Suprapubic skin (tissue), 4 donors: ENCODE measurements at regions not wholly inside any gene's neighbourhood (a gene's known extent, or its start where the extent isn't known, plus 50 kb on each side); places are given as distances from the start of the nearest gene placed in this dataset.

Source experiments
- POLR2A ChIP-seq, 2 donors: fragments of 450-650 bp; IDR thresholded peaks; one replicate each; pipeline ENCODE4 v1.6.1; 2017; ENCODE audit warnings: antibody characterized with exemption in 2 of 2, mild to moderate bottlenecking in 2 of 2, moderate library complexity in 2 of 2
- POLR2AphosphoS5 ChIP-seq, 3 donors: sonication (generic); formaldehyde crosslinking; IDR thresholded peaks; one replicate each; pipeline ENCODE4 v1.6.1; 2017; ENCODE audit warnings: antibody characterized with exemption in 3 of 3
- TF ChIP-seq, protein P1 (sequence below), 2 donors: fragments of 200-600 bp in 1 of 2; fragments of 450-650 bp in 1 of 2; sonication (generic) in 1 of 2; IDR thresholded peaks; one replicate each; pipeline ENCODE4 v1.5.1; 2016 to 2019; ENCODE audit warnings: antibody characterized with exemption in 2 of 2, mild to moderate bottlenecking in 1 of 2, moderate library complexity in 1 of 2

DNA sequence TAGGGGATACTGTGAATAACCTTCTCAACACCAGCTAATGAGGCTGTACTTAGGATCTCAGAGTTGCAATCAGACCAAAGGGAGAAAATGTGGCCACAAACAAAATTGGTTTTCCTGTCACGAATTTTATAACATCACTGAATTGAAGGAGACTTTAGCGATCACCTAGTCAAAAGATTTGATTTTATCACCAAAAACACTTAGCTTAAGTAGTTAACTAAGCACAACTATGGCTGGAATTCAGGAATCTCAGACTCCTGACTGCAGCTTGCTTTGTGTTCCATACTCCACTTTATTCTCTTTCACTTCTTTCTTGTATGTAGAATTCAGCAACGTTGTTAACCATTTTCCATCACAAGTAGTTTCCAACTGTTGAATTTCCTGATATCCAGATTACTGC, 152.0 kb downstream of the SLC16A9 start:
- TF ChIP-seq, protein P1, sequence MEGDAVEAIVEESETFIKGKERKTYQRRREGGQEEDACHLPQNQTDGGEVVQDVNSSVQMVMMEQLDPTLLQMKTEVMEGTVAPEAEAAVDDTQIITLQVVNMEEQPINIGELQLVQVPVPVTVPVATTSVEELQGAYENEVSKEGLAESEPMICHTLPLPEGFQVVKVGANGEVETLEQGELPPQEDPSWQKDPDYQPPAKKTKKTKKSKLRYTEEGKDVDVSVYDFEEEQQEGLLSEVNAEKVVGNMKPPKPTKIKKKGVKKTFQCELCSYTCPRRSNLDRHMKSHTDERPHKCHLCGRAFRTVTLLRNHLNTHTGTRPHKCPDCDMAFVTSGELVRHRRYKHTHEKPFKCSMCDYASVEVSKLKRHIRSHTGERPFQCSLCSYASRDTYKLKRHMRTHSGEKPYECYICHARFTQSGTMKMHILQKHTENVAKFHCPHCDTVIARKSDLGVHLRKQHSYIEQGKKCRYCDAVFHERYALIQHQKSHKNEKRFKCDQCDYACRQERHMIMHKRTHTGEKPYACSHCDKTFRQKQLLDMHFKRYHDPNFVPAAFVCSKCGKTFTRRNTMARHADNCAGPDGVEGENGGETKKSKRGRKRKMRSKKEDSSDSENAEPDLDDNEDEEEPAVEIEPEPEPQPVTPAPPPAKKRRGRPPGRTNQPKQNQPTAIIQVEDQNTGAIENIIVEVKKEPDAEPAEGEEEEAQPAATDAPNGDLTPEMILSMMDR (IDR thresholded peaks at IDR 0.05), result no peak
- TF ChIP-seq POLR2A (IDR thresholded peaks at IDR 0.05) (no peak), POLR2AphosphoS5 (IDR thresholded peaks at IDR 0.05) (no peak)
